Breast epithelium (tissue), 3 donors: ENCODE measurements at regions not wholly inside any gene's neighbourhood (a gene's known extent, or its start where the extent isn't known, plus 50 kb on each side); places are given as distances from the start of the nearest gene placed in this dataset.

Experiments used
- POLR2A ChIP-seq: fragments of 450-650 bp; IDR thresholded peaks from one replicate; pipeline ENCODE4 v1.6.1; 2016; ENCODE audit warnings: antibody characterized with exemption, mild to moderate bottlenecking, moderate library complexity
- TF ChIP-seq, protein P1 (sequence below), 3 donors: fragments of 450-650 bp; IDR thresholded peaks; one replicate each; pipeline ENCODE4 v1.5.1; 2016 to 2017; ENCODE audit warnings: antibody characterized with exemption in 3 of 3, mild to moderate bottlenecking in 3 of 3, moderate library complexity in 3 of 3

DNA sequence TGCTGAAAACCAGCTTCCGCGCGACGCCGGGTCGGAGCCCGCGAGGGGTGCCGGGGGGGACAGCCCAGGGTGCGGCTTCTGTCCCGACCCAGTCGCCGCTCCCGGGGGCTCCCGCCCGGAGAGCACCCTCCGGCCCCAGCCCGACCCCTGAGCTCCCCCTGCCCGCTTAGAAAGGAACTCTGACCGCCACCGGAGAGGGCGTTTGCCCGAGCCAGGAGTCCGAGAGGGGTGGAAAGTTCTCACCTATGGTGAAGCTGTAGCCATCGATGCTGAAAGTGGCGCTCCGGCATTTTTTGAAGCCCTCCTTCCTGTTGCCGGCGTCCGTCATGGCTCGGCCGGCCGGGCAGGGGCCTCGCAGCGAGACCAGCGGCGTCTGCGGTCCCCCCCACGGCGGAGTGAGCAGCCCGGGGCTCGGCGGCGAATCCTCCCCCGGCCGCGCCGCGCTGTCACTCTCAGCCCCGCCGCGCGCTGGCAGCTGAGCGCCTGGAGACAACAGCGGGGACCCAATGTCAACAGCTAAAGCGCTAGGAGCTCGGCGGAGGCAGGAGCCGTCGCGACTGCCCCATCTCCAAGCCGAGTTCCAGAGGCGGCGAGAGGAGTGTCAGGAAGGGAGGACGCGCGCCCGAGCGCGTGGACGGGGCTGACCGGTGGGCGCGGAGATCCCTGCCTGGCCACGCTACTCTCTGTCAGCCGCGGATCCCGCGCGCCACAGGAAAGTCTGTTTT lies 191.6 kb downstream of the LSM5 start:
- TF ChIP-seq, protein P1, sequence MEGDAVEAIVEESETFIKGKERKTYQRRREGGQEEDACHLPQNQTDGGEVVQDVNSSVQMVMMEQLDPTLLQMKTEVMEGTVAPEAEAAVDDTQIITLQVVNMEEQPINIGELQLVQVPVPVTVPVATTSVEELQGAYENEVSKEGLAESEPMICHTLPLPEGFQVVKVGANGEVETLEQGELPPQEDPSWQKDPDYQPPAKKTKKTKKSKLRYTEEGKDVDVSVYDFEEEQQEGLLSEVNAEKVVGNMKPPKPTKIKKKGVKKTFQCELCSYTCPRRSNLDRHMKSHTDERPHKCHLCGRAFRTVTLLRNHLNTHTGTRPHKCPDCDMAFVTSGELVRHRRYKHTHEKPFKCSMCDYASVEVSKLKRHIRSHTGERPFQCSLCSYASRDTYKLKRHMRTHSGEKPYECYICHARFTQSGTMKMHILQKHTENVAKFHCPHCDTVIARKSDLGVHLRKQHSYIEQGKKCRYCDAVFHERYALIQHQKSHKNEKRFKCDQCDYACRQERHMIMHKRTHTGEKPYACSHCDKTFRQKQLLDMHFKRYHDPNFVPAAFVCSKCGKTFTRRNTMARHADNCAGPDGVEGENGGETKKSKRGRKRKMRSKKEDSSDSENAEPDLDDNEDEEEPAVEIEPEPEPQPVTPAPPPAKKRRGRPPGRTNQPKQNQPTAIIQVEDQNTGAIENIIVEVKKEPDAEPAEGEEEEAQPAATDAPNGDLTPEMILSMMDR (IDR thresholded peaks at IDR 0.05), result no peak
- TF ChIP-seq POLR2A, result no peak
